Natural killer cell (primary cell): ENCODE measurements at regions not wholly inside any gene's neighbourhood (a gene's known extent, or its start where the extent isn't known, plus 50 kb on each side); places are given as distances from the start of the nearest gene placed in this dataset.
"Not testable (repeated sequence)": the region's sequence is repeated elsewhere in the genome, so short reads cannot be mapped to it uniquely, and the experiment has no call there.

Experiments
- ATAC-seq, 3 donors: fragments of 150-1000 bp in 2 of 3; fragments of 200-7000 bp in 1 of 3; cut with Tn5 transposase; 1 replicate in 1 of 3; 2 replicates in 2 of 3; pipeline ENCODE4 v1.10.0; 2021; ENCODE audit warnings: mild to moderate bottlenecking in 2 of 3, moderate library complexity in 2 of 3
- DNase-seq, 2 donors: peaks; one replicate each; pipeline versions ENCODE4 v3.0.0 to v3.0.0-alpha.2; 2013 to 2021; ENCODE audit warnings: mixed read lengths in 1 of 2
- H3K27ac ChIP-seq: one replicate; pipeline ENCODE4 v1.5.1; 2013; ENCODE audit warnings: mild to moderate bottlenecking, low read length
- H3K27me3 ChIP-seq: one replicate; pipeline ENCODE4 v1.6.1; 2013; ENCODE audit warnings: low read length; ENCODE audit not compliant: control insufficient read depth, insufficient read depth
- H3K36me3 ChIP-seq: one replicate; pipeline ENCODE4 v1.6.1; 2013; ENCODE audit warnings: low read length; ENCODE audit not compliant: control insufficient read depth, insufficient read depth
- H3K4me1 ChIP-seq: one replicate; pipeline ENCODE4 v1.6.1; 2013; ENCODE audit warnings: low read length; ENCODE audit not compliant: control insufficient read depth, insufficient read depth
- H3K4me3 ChIP-seq: one replicate; pipeline ENCODE4 v1.5.1; 2013; ENCODE audit warnings: low read length
- H3K9me3 ChIP-seq: one replicate; pipeline ENCODE4 v1.6.1; 2013; ENCODE audit warnings: low read length; ENCODE audit not compliant: control insufficient read depth, insufficient read depth
- H3K27ac Mint-ChIP-seq, 2 donors: one replicate each; pipeline ENCODE4 v1.8.0; 2022; ENCODE audit warnings: mild to moderate bottlenecking in 2 of 2, mixed read lengths in 2 of 2, moderate library complexity in 1 of 2
- H3K27me3 Mint-ChIP-seq, 2 donors: one replicate each; pipeline ENCODE4 v1.8.0; 2022; ENCODE audit warnings: low read depth in 2 of 2, mixed read lengths in 2 of 2
- H3K36me3 Mint-ChIP-seq: one replicate; pipeline ENCODE4 v1.8.0; 2022; ENCODE audit warnings: mixed read lengths
- H3K4me1 Mint-ChIP-seq, 2 donors: one replicate each; pipeline ENCODE4 v1.8.0; 2022; ENCODE audit warnings: mixed read lengths in 2 of 2
- H3K4me3 Mint-ChIP-seq: one replicate; pipeline ENCODE4 v1.8.0; 2022; ENCODE audit warnings: mild to moderate bottlenecking, moderate library complexity, mixed read lengths
- H3K9me3 Mint-ChIP-seq, 2 donors: one replicate each; pipeline ENCODE4 v1.8.0; 2022; ENCODE audit warnings: mixed read lengths in 2 of 2
- CTCF ChIP-seq: fragments of 200-600 bp; IDR thresholded peaks from one replicate; pipeline ENCODE4 v1.8.0; 2022; ENCODE audit warnings: antibody characterized with exemption
- WGBS: methylation state at CpG from one replicate; pipeline ENCODE4 v1.1.7; 2013; ENCODE audit warnings: missing lambda C conversion rate; ENCODE audit not compliant: insufficient coverage; 5-methylcytosine and 5-hydroxymethylcytosine counted together
- intact Hi-C: fragments of 100-400 bp; cut with micrococcal nuclease; formaldehyde crosslinking; loops from one replicate; pipeline ENCODE4 v1.14.2; 2022

GRCh38 chr10:53440601-53441000 lies 668.0 kb upstream of the MBL2 start:
- WGBS = 91% methylated on average over 3 of the region's 3 CpGs
- no peaks in the 10 kb centered on the region for H3K27me3 Mint-ChIP-seq
- TF ChIP-seq CTCF = no peak
- no peak for ATAC-seq
- H3K4me3 Mint-ChIP-seq = no peak overlapping the region
- no peaks in the 10 kb centered on the region for H3K4me1 Mint-ChIP-seq
- H3K36me3 Mint-ChIP-seq = no peaks in the 10 kb centered on the region
- Histone ChIP-seq H3K36me3 (no peaks in the 10 kb centered on the region), H3K4me1 (no peaks in the 10 kb centered on the region), H3K4me3 (no peak overlapping the region), H3K27ac (no peak overlapping the region), H3K9me3 (no peaks in the 10 kb centered on the region), H3K27me3 (no peaks in the 10 kb centered on the region)
- no peak for DNase-seq
- H3K9me3 Mint-ChIP-seq = peaks cover 18 to 20% of the 10 kb centered on the region in 2 donors
- intact Hi-C loops = no loop called here
- no peak overlapping the region for H3K27ac Mint-ChIP-seq

GRCh38 chr10:53439075-53439474 lies 666.5 kb upstream of the MBL2 start:
- H3K4me1 ChIP-seq, H3K27me3 ChIP-seq, H3K27ac ChIP-seq, ATAC-seq, H3K27me3 Mint-ChIP-seq, intact Hi-C loops, H3K4me3 ChIP-seq, H3K36me3 ChIP-seq, H3K36me3 Mint-ChIP-seq, H3K27ac Mint-ChIP-seq, DNase-seq, H3K4me3 Mint-ChIP-seq, H3K9me3 ChIP-seq, H3K4me1 Mint-ChIP-seq: not testable (repeated sequence)
- 87% methylated on average over 9 of the region's 9 CpGs for WGBS
- peaks cover 15 to 16% of the 10 kb centered on the region in 2 donors for H3K9me3 Mint-ChIP-seq

GRCh38 chr10:53434413-53434812 lies 661.8 kb upstream of the MBL2 start:
- TF ChIP-seq CTCF = no peak
- no peak overlapping the region for H3K4me3 Mint-ChIP-seq
- Histone ChIP-seq H3K4me3 (no peak overlapping the region), H3K36me3 (no peaks in the 10 kb centered on the region), H3K27ac (no peak overlapping the region), H3K9me3 (no peaks in the 10 kb centered on the region), H3K4me1 (no peaks in the 10 kb centered on the region), H3K27me3 (no peaks in the 10 kb centered on the region)
- H3K27ac Mint-ChIP-seq = no peak overlapping the region
- no peaks in the 10 kb centered on the region for H3K27me3 Mint-ChIP-seq
- peaks cover 15 to 19% of the 10 kb centered on the region in 2 donors for H3K9me3 Mint-ChIP-seq
- intact Hi-C loops = no loop called here
- no CpG with 5 or more reads among the region's 4 CpGs for WGBS
- H3K36me3 Mint-ChIP-seq = no peaks in the 10 kb centered on the region
- ATAC-seq (no peak), DNase-seq (no peak)
- no peaks in the 10 kb centered on the region for H3K4me1 Mint-ChIP-seq

- Mint-ChIP-seq H3K36me3 (no peaks in the 10 kb centered on the region), H3K27ac (no peak overlapping the region), H3K27me3 (no peaks in the 10 kb centered on the region), H3K4me1 (no peaks in the 10 kb centered on the region), H3K4me3 (no peak overlapping the region), H3K9me3 (peaks cover 12 to 15% of the 10 kb centered on the region in 2 donors)
- Histone ChIP-seq H3K27ac (no peak overlapping the region), H3K4me1 (no peaks in the 10 kb centered on the region), H3K9me3 (no peaks in the 10 kb centered on the region), H3K4me3 (no peak overlapping the region), H3K27me3 (no peaks in the 10 kb centered on the region), H3K36me3 (no peaks in the 10 kb centered on the region)
- TF ChIP-seq CTCF = no peak
- WGBS = 80% methylated on average over 1 of the region's 2 CpGs
- ATAC-seq (no peak), DNase-seq (no peak)
- intact Hi-C loops = no loop called here
Measured at GRCh38 chr10:53432035-53432434, 659.5 kb upstream of the MBL2 start.
